GM18907 (cell line): ENCODE measurements at regions not wholly inside any gene's neighbourhood (a gene's known extent, or its start where the extent isn't known, plus 50 kb on each side); places are given as distances from the start of the nearest gene placed in this dataset.
A peak's percentile ranks its signal among the peaks of the same experiment; 100 is the strongest.

Source experiments
- ATAC-seq: cut with Tn5 transposase; IDR thresholded peaks from one replicate; pipeline ENCODE4 v1.9.1; 2021; ENCODE audit warnings: mild to moderate bottlenecking, moderate library complexity; ENCODE audit not compliant: unreplicated experiment

GRCh38 chr2:41892476-41892875 is 155.3 kb upstream of the PKDCC start:
- ATAC-seq = no peak

- no peak for ATAC-seq
Measured at GRCh38 chr2:41894563-41895333, 153.1 kb upstream of the PKDCC start.

- ATAC-seq = no peak
Measured at GRCh38 chr2:41895334-41895664, 152.5 kb upstream of the PKDCC start.

GRCh38 chr2:41896186-41896846 is 151.5 kb upstream of the PKDCC start:
- peak; percentile 80 for ATAC-seq

- ATAC-seq = no peak
Measured at GRCh38 chr2:41899189-41899588, 148.6 kb upstream of the PKDCC start.

GRCh38 chr2:41900101-41900577 is 147.7 kb upstream of the PKDCC start:
- no peak for ATAC-seq

- no peak for ATAC-seq
Measured at GRCh38 chr2:41902897-41903296, 144.9 kb upstream of the PKDCC start.

- ATAC-seq = no peak
Measured at GRCh38 chr2:41903474-41904135, 144.2 kb upstream of the PKDCC start.

GRCh38 chr2:41904459-41904858 is 143.4 kb upstream of the PKDCC start:
- no peak for ATAC-seq

GRCh38 chr2:41905597-41906337 is 142.1 kb upstream of the PKDCC start:
- ATAC-seq = no peak

GRCh38 chr2:41906338-41906725 is 141.5 kb upstream of the PKDCC start:
- no peak for ATAC-seq

GRCh38 chr2:41907141-41907540 is 140.7 kb upstream of the PKDCC start:
- ATAC-seq = no peak

- ATAC-seq = no peak
Measured at GRCh38 chr2:41907771-41908207, 140.0 kb upstream of the PKDCC start.

GRCh38 chr2:41908349-41908748 is 139.5 kb upstream of the PKDCC start:
- no peak for ATAC-seq

GRCh38 chr2:41909584-41909983 is 138.2 kb upstream of the PKDCC start:
- ATAC-seq = no peak

GRCh38 chr2:41910126-41910525 is 137.7 kb upstream of the PKDCC start:
- ATAC-seq = no peak

- no peak for ATAC-seq
Measured at GRCh38 chr2:41911033-41911432, 136.8 kb upstream of the PKDCC start.

GRCh38 chr2:41912337-41912736 is 135.5 kb upstream of the PKDCC start:
- no peak for ATAC-seq

GRCh38 chr2:41912776-41913175 is 135.0 kb upstream of the PKDCC start:
- no peak for ATAC-seq

GRCh38 chr2:41913311-41913710 is 134.5 kb upstream of the PKDCC start:
- ATAC-seq = no peak

GRCh38 chr2:41913921-41914609 is 133.8 kb upstream of the PKDCC start:
- ATAC-seq = no peak
